ENCODE measurements at regions not wholly inside any gene's neighbourhood (a gene's known extent, or its start where the extent isn't known, plus 50 kb on each side); places are given as distances from the start of the nearest gene placed in this dataset.

- TF ChIP-seq CTCF (IDR thresholded peaks at IDR 0.05; ENCODE audit: low read depth, low read length, missing control alignments), result no peak
- no peak overlapping the region for H3K4me3 ChIP-seq (replicated peaks; ENCODE audit: low read depth, low read length)
- DNase-seq (ENCODE audit: extremely low read depth, low read depth), result no peak
These were observed 250.3 kb upstream of the KLHL29 start for GRCh38 chr2:23134726-23135125.

GRCh38 chr2:23135481-23136100 lies 249.4 kb upstream of the KLHL29 start:
- TF ChIP-seq CTCF (IDR thresholded peaks at IDR 0.05; ENCODE audit: low read depth, low read length, missing control alignments), result no peak
- DNase-seq (ENCODE audit: extremely low read depth, low read depth), result no peak
- H3K4me3 ChIP-seq (replicated peaks; ENCODE audit: low read depth, low read length), result no peak overlapping the region

- DNase-seq (ENCODE audit: extremely low read depth, low read depth), result no peak
- no peak for TF ChIP-seq CTCF (IDR thresholded peaks at IDR 0.05; ENCODE audit: low read depth, low read length, missing control alignments)
- H3K4me3 ChIP-seq (replicated peaks; ENCODE audit: low read depth, low read length), result no peak overlapping the region
These were observed 247.8 kb upstream of the KLHL29 start for GRCh38 chr2:23137166-23137565.

- DNase-seq (ENCODE audit: extremely low read depth, low read depth), result no peak
- no peak for TF ChIP-seq CTCF (IDR thresholded peaks at IDR 0.05; ENCODE audit: low read depth, low read length, missing control alignments)
- H3K4me3 ChIP-seq (replicated peaks; ENCODE audit: low read depth, low read length), result no peak overlapping the region
These were observed 246.3 kb upstream of the KLHL29 start for GRCh38 chr2:23138701-23139100.

GRCh38 chr2:23145460-23145859 lies 239.5 kb upstream of the KLHL29 start:
- no peak for DNase-seq (ENCODE audit: extremely low read depth, low read depth)
- TF ChIP-seq CTCF (IDR thresholded peaks at IDR 0.05; ENCODE audit: low read depth, low read length, missing control alignments), result no peak
- H3K4me3 ChIP-seq (replicated peaks; ENCODE audit: low read depth, low read length), result no peak overlapping the region

- DNase-seq (ENCODE audit: extremely low read depth, low read depth), result no peak
- TF ChIP-seq CTCF (IDR thresholded peaks at IDR 0.05; ENCODE audit: low read depth, low read length, missing control alignments), result no peak
- no peak overlapping the region for H3K4me3 ChIP-seq (replicated peaks; ENCODE audit: low read depth, low read length)
These were observed 239.0 kb upstream of the KLHL29 start for GRCh38 chr2:23146011-23146410.

- no peak overlapping the region for H3K4me3 ChIP-seq (replicated peaks; ENCODE audit: low read depth, low read length)
- TF ChIP-seq CTCF (IDR thresholded peaks at IDR 0.05; ENCODE audit: low read depth, low read length, missing control alignments), result no peak
- no peak for DNase-seq (ENCODE audit: extremely low read depth, low read depth)
These were observed 236.6 kb upstream of the KLHL29 start for GRCh38 chr2:23148342-23148741.

Data from HFF-Myc (cell line).